ENCODE measurements at regions not wholly inside any gene's neighbourhood (a gene's known extent, or its start where the extent isn't known, plus 50 kb on each side); places are given as distances from the start of the nearest gene placed in this dataset.

GRCh38 chr2:212619954-212620353, 81.4 kb upstream of the ERBB4 start:
- TF ChIP-seq CTCF (conservative IDR thresholded peaks at IDR 0.05; ENCODE audit: low read depth), result no peak
- no peak overlapping the region for H3K27ac ChIP-seq
- ChIA-PET POLR2A (ENCODE audit: low non-redundant PET) (no interaction called here), CTCF (no interaction called here)
- peak; percentile 37 for DNase-seq (ENCODE audit: low spot score)

- DNase-seq (ENCODE audit: low spot score), result peak; percentile 78
- TF ChIP-seq CTCF (conservative IDR thresholded peaks at IDR 0.05; ENCODE audit: low read depth), result no peak
- CTCF ChIA-PET, result interaction anchor here (0.5 to 0.6 kb wide), 3 partner anchors 10 to 473 kb away, joined by 3 to 5 read pairs (median 5); no protein-coding TSS in a partner anchor
- H3K27ac ChIP-seq, result no peak overlapping the region
- POLR2A ChIA-PET (ENCODE audit: low non-redundant PET), result no interaction called here
Measured at GRCh38 chr2:212618636-212619035, 80.0 kb upstream of the ERBB4 start.

- H3K27ac ChIP-seq, result no peak overlapping the region
- ChIA-PET CTCF (interaction anchor here (0.5 kb wide), 1 partner anchor 48 kb away, joined by 3 read pairs; no protein-coding TSS in a partner anchor), POLR2A (ENCODE audit: low non-redundant PET) (no interaction called here)
- TF ChIP-seq CTCF (conservative IDR thresholded peaks at IDR 0.05; ENCODE audit: low read depth), result no peak
- DNase-seq (ENCODE audit: low spot score), result no peak
Measured at GRCh38 chr2:212610872-212611425, 72.3 kb upstream of the ERBB4 start.

- CTCF ChIA-PET, result interaction anchor here (0.5 kb wide), 1 partner anchor 1103 kb away, joined by 3 read pairs; no protein-coding TSS in a partner anchor
- TF ChIP-seq CTCF (conservative IDR thresholded peaks at IDR 0.05; ENCODE audit: low read depth), result no peak
- POLR2A ChIA-PET (ENCODE audit: low non-redundant PET), result no interaction called here
- no peak overlapping the region for H3K27ac ChIP-seq
- no peak for DNase-seq (ENCODE audit: low spot score)
Measured at GRCh38 chr2:212609479-212609878, 70.9 kb upstream of the ERBB4 start.

- CTCF ChIA-PET, result interaction anchor here (0.7 kb wide), 1 partner anchor 605 kb away, joined by 3 read pairs; no protein-coding TSS in a partner anchor
- TF ChIP-seq CTCF (conservative IDR thresholded peaks at IDR 0.05; ENCODE audit: low read depth), result no peak
- DNase-seq (ENCODE audit: low spot score), result no peak
- POLR2A ChIA-PET (ENCODE audit: low non-redundant PET), result no interaction called here
- no peak overlapping the region for H3K27ac ChIP-seq
Measured at GRCh38 chr2:212607080-212607479, 68.5 kb upstream of the ERBB4 start.

GRCh38 chr2:212606232-212606631, 67.6 kb upstream of the ERBB4 start:
- no peak overlapping the region for H3K27ac ChIP-seq
- POLR2A ChIA-PET (ENCODE audit: low non-redundant PET), result no interaction called here
- CTCF ChIA-PET, result interaction anchor here (0.7 kb wide), 1 partner anchor 12 kb away, joined by 6 read pairs; no protein-coding TSS in a partner anchor
- TF ChIP-seq CTCF (conservative IDR thresholded peaks at IDR 0.05; ENCODE audit: low read depth), result no peak
- DNase-seq (ENCODE audit: low spot score), result no peak

All from RWPE1 (cell line).